ENCODE measurements at regions not wholly inside any gene's neighbourhood (a gene's known extent, or its start where the extent isn't known, plus 50 kb on each side); places are given as distances from the start of the nearest gene placed in this dataset.
"Not testable (repeated sequence)": the region's sequence is repeated elsewhere in the genome, so short reads cannot be mapped to it uniquely, and the experiment has no call there.

GRCh38 chr9:27683181-27683580 is 109.9 kb upstream of the C9orf72 start:
- H3K27ac Mint-ChIP-seq: no peak overlapping the region
- H3K9me3 Mint-ChIP-seq: no peaks in the 10 kb centered on the region
- ChIA-PET CTCF (no interaction called here), POLR2A (no interaction called here)
- DNase-seq: no peak
- H3K27me3 Mint-ChIP-seq: peaks cover under 1% of the 10 kb centered on the region
- no peak overlapping the region for H3K4me3 Mint-ChIP-seq
- no peaks in the 10 kb centered on the region for H3K36me3 Mint-ChIP-seq (ENCODE audit: low read depth)
- no peaks in the 10 kb centered on the region for H3K4me1 Mint-ChIP-seq

- Mint-ChIP-seq H3K4me3 (no peak overlapping the region), H3K36me3 (ENCODE audit: low read depth) (no peaks in the 10 kb centered on the region), H3K9me3 (no peaks in the 10 kb centered on the region), H3K4me1 (no peaks in the 10 kb centered on the region), H3K27me3 (no peaks in the 10 kb centered on the region), H3K27ac (no peak overlapping the region)
- ChIA-PET POLR2A (no interaction called here), CTCF (no interaction called here)
- no peak for DNase-seq
Observed at GRCh38 chr9:27688954-27689353, 115.7 kb upstream of the C9orf72 start.

GRCh38 chr9:27690816-27691215 is 117.5 kb upstream of the C9orf72 start:
- H3K4me1 Mint-ChIP-seq; H3K27me3 Mint-ChIP-seq; H3K27ac Mint-ChIP-seq; POLR2A ChIA-PET; H3K4me3 Mint-ChIP-seq; CTCF ChIA-PET; DNase-seq; H3K9me3 Mint-ChIP-seq; H3K36me3 Mint-ChIP-seq (ENCODE audit: low read depth): not testable (repeated sequence)

- Mint-ChIP-seq H3K4me1 (no peaks in the 10 kb centered on the region), H3K9me3 (no peaks in the 10 kb centered on the region), H3K27ac (no peak overlapping the region), H3K4me3 (no peak overlapping the region), H3K36me3 (ENCODE audit: low read depth) (no peaks in the 10 kb centered on the region), H3K27me3 (peaks cover 2% of the 10 kb centered on the region)
- CTCF ChIA-PET: no interaction called here
- no peak for DNase-seq
- POLR2A ChIA-PET: no interaction called here
Observed at GRCh38 chr9:27699621-27700020, 126.3 kb upstream of the C9orf72 start.

- ChIA-PET POLR2A (no interaction called here), CTCF (no interaction called here)
- no peaks in the 10 kb centered on the region for H3K36me3 Mint-ChIP-seq (ENCODE audit: low read depth)
- H3K27me3 Mint-ChIP-seq: peaks cover 2% of the 10 kb centered on the region
- no peaks in the 10 kb centered on the region for H3K9me3 Mint-ChIP-seq
- no peaks in the 10 kb centered on the region for H3K4me1 Mint-ChIP-seq
- no peak overlapping the region for H3K4me3 Mint-ChIP-seq
- no peak for DNase-seq
- H3K27ac Mint-ChIP-seq: no peak overlapping the region
Observed at GRCh38 chr9:27701016-27701415, 127.7 kb upstream of the C9orf72 start.

- no peaks in the 10 kb centered on the region for H3K36me3 Mint-ChIP-seq (ENCODE audit: low read depth)
- no peaks in the 10 kb centered on the region for H3K4me1 Mint-ChIP-seq
- no peak for DNase-seq
- no peak overlapping the region for H3K27ac Mint-ChIP-seq
- H3K27me3 Mint-ChIP-seq: peaks cover 2% of the 10 kb centered on the region
- ChIA-PET CTCF (no interaction called here), POLR2A (no interaction called here)
- no peaks in the 10 kb centered on the region for H3K9me3 Mint-ChIP-seq
- no peak overlapping the region for H3K4me3 Mint-ChIP-seq
Observed at GRCh38 chr9:27701587-27701986, 128.3 kb upstream of the C9orf72 start.

GRCh38 chr9:27703216-27703980 is 130.1 kb upstream of the C9orf72 start:
- Mint-ChIP-seq H3K4me1 (no peaks in the 10 kb centered on the region), H3K9me3 (no peaks in the 10 kb centered on the region), H3K36me3 (ENCODE audit: low read depth) (no peaks in the 10 kb centered on the region), H3K27me3 (peaks cover 2% of the 10 kb centered on the region), H3K4me3 (no peak overlapping the region), H3K27ac (no peak overlapping the region)
- CTCF ChIA-PET: no interaction called here
- POLR2A ChIA-PET: no interaction called here
- no peak for DNase-seq

GRCh38 chr9:27711241-27711640 is 138.0 kb upstream of the C9orf72 start:
- ChIA-PET POLR2A (no interaction called here), CTCF (no interaction called here)
- H3K4me1 Mint-ChIP-seq: no peaks in the 10 kb centered on the region
- H3K36me3 Mint-ChIP-seq (ENCODE audit: low read depth): no peaks in the 10 kb centered on the region
- no peaks in the 10 kb centered on the region for H3K9me3 Mint-ChIP-seq
- peaks cover 2% of the 10 kb centered on the region for H3K27me3 Mint-ChIP-seq
- H3K4me3 Mint-ChIP-seq: no peak overlapping the region
- no peak overlapping the region for H3K27ac Mint-ChIP-seq
- no peak for DNase-seq

- CTCF ChIA-PET: no interaction called here
- H3K27ac Mint-ChIP-seq: no peak overlapping the region
Observed at GRCh38 chr9:27712806-27713205, 139.5 kb upstream of the C9orf72 start.

GRCh38 chr9:27714388-27714787 is 141.1 kb upstream of the C9orf72 start:
- no peak for DNase-seq
- Mint-ChIP-seq H3K4me3 (no peak overlapping the region), H3K36me3 (ENCODE audit: low read depth) (no peaks in the 10 kb centered on the region), H3K27ac (no peak overlapping the region), H3K4me1 (no peaks in the 10 kb centered on the region), H3K27me3 (peaks cover 2% of the 10 kb centered on the region), H3K9me3 (no peaks in the 10 kb centered on the region)
- POLR2A ChIA-PET: no interaction called here
- CTCF ChIA-PET: interaction anchor here (0.6 kb wide), 1 partner anchor 137 kb away, joined by 3 read pairs; no protein-coding TSS in a partner anchor

More at GRCh38 chr9:27712806-27713205, 139.5 kb upstream of the C9orf72 start:
- no peaks in the 10 kb centered on the region for H3K4me1 Mint-ChIP-seq
- no peak for DNase-seq
- H3K36me3 Mint-ChIP-seq (ENCODE audit: low read depth): no peaks in the 10 kb centered on the region
- POLR2A ChIA-PET: no interaction called here
- no peaks in the 10 kb centered on the region for H3K9me3 Mint-ChIP-seq
- H3K4me3 Mint-ChIP-seq: no peak overlapping the region
- peaks cover 2% of the 10 kb centered on the region for H3K27me3 Mint-ChIP-seq

GRCh38 chr9:27715651-27716050 is 142.4 kb upstream of the C9orf72 start:
- Mint-ChIP-seq H3K27ac (no peak overlapping the region), H3K9me3 (no peaks in the 10 kb centered on the region), H3K4me1 (no peaks in the 10 kb centered on the region), H3K27me3 (peaks cover 3% of the 10 kb centered on the region), H3K4me3 (no peak overlapping the region), H3K36me3 (ENCODE audit: low read depth) (no peaks in the 10 kb centered on the region)
- no peak for DNase-seq
- ChIA-PET POLR2A (no interaction called here), CTCF (interaction anchor here (1.1 kb wide), 1 partner anchor 11 kb away, joined by 3 read pairs; no protein-coding TSS in a partner anchor)

- Mint-ChIP-seq H3K9me3 (no peaks in the 10 kb centered on the region), H3K36me3 (ENCODE audit: low read depth) (no peaks in the 10 kb centered on the region), H3K27ac (no peak overlapping the region), H3K4me1 (no peaks in the 10 kb centered on the region), H3K27me3 (peaks cover 7% of the 10 kb centered on the region), H3K4me3 (no peak overlapping the region)
- CTCF ChIA-PET: no interaction called here
- DNase-seq: no peak
- POLR2A ChIA-PET: no interaction called here
Observed at GRCh38 chr9:27717991-27718390, 144.7 kb upstream of the C9orf72 start.

- ChIA-PET CTCF (no interaction called here), POLR2A (no interaction called here)
- Mint-ChIP-seq H3K27me3 (peaks cover 11% of the 10 kb centered on the region), H3K4me3 (no peak overlapping the region), H3K9me3 (no peaks in the 10 kb centered on the region), H3K27ac (no peak overlapping the region), H3K36me3 (ENCODE audit: low read depth) (no peaks in the 10 kb centered on the region), H3K4me1 (no peaks in the 10 kb centered on the region)
- no peak for DNase-seq
Observed at GRCh38 chr9:27719711-27720110, 146.4 kb upstream of the C9orf72 start.

- Mint-ChIP-seq H3K27me3 (peaks cover 16% of the 10 kb centered on the region), H3K9me3 (no peaks in the 10 kb centered on the region), H3K36me3 (ENCODE audit: low read depth) (no peaks in the 10 kb centered on the region), H3K4me1 (no peaks in the 10 kb centered on the region), H3K4me3 (no peak overlapping the region), H3K27ac (no peak overlapping the region)
- ChIA-PET CTCF (no interaction called here), POLR2A (no interaction called here)
- no peak for DNase-seq
Observed at GRCh38 chr9:27722866-27723265, 149.6 kb upstream of the C9orf72 start.

Data from activated CD4-positive, alpha-beta T cell treated with anti-CD3 and anti-CD28 coated beads, Interleukin-2, amount 10 ng/mL, durations not matched to agents 7 days and 5 days (primary cell).